ENCODE measurements at regions not wholly inside any gene's neighbourhood (a gene's known extent, or its start where the extent isn't known, plus 50 kb on each side); places are given as distances from the start of the nearest gene placed in this dataset.

GRCh38 chr4:117334451-117335188, 249.2 kb upstream of the TRAM1L1 start:
- no peak for TF ChIP-seq JUND (IDR thresholded peaks at IDR 0.05; ENCODE audit: low read depth)
- in situ Hi-C loops (cut with HindIII; ENCODE audit: low pct_unique_long_range_greater_than_20kb, low sequenced_read_pairs), result no loop called here
- no peak for DNase-seq (ENCODE audit: low read depth in 1 of 2, low spot score in 1 of 2)

DNA sequence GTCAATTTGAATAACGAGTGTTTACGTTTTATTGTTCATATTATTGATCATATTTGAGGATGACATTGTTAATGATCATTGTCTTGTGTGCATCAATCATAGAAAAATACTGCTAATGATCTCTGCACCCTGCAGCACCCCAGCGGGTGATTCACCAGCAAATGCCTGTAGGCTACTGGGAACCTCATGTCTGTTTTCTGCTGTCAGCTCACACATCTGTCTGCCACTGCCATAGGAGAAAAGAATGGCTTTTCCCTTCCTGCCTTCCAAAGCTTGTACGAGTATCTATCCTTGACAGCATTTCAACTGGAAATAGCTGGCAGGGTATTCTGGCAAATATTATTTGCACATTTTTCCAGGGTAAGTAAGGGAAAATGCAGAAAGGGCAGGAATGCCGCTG, 272.1 kb upstream of the TRAM1L1 start:
- in situ Hi-C loops (cut with HindIII; ENCODE audit: low pct_unique_long_range_greater_than_20kb, low sequenced_read_pairs), result no loop called here
- no peak for TF ChIP-seq JUND (IDR thresholded peaks at IDR 0.05; ENCODE audit: low read depth)
- no peak for DNase-seq (ENCODE audit: low read depth in 1 of 2, low spot score in 1 of 2)

DNA sequence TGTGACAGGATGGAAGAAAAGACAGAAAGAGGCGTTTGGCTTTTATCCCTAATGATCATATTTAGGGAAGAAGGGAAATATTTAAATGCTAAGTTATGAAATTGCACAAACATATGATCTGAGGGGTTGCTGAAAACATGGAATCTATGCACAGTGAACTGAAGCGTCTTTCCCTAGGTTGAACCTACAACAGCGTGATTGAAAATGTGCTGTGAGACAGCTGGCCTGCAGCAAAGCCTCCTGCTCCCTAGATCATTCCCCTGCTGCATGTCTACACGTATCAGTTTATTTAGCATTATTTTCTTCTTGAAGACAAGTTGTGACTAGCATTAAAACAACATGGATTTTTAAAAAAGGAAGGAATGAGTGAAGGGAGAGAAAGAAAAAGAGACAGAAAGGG, 272.5 kb upstream of the TRAM1L1 start:
- DNase-seq (ENCODE audit: low read depth in 1 of 2, low spot score in 1 of 2), result no peak
- in situ Hi-C loops (cut with HindIII; ENCODE audit: low pct_unique_long_range_greater_than_20kb, low sequenced_read_pairs), result no loop called here
- no peak for TF ChIP-seq JUND (IDR thresholded peaks at IDR 0.05; ENCODE audit: low read depth)

DNA sequence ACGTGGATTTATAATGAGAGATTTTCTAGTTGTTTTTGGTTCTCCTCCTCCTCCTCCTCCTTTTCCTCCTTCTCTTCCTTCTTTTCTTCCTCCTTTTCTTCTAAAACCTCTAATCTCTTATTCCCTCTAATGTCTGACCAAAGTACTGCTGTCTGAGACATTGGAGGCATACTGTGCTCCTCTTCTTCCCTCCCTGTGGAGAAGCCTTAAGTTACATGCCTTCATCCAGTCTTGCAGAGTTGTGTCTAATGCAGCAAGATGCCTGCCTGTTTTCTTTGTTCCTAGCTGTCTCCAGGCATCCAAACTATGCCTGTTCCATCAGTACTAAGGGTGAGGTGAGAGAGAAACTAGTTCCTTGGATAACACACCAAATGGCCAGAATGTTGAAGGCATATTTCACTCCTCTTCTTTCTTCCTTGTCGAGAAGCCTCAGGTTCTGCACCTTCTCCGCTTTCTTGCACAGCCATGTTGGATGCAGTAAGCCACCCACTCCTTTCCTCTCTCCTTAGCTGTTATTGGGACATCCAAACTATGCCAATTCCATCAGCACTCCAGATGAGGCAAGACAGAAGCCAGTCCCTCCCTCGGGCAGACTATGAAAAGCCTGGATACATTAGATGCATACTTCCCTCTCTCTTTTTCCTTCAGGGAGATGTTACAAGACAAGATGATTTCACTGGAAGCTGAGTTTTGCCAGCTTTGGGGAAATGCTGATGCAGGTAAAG, 285.7 kb upstream of the TRAM1L1 start:
- no peak for DNase-seq (ENCODE audit: low read depth in 1 of 2, low spot score in 1 of 2)
- no peak for TF ChIP-seq JUND (IDR thresholded peaks at IDR 0.05; ENCODE audit: low read depth)
- in situ Hi-C loops (cut with HindIII; ENCODE audit: low pct_unique_long_range_greater_than_20kb, low sequenced_read_pairs), result no loop called here

- no peak for TF ChIP-seq JUND (IDR thresholded peaks at IDR 0.05; ENCODE audit: low read depth)
- in situ Hi-C loops (cut with HindIII; ENCODE audit: low pct_unique_long_range_greater_than_20kb, low sequenced_read_pairs), result no loop called here
- no peak for DNase-seq (ENCODE audit: low read depth in 1 of 2, low spot score in 1 of 2)
Measured at GRCh38 chr4:117375101-117375500, 289.7 kb upstream of the TRAM1L1 start.

GRCh38 chr4:117376692-117377091, 291.3 kb upstream of the TRAM1L1 start:
- TF ChIP-seq JUND (IDR thresholded peaks at IDR 0.05; ENCODE audit: low read depth), result no peak
- in situ Hi-C loops (cut with HindIII; ENCODE audit: low pct_unique_long_range_greater_than_20kb, low sequenced_read_pairs), result no loop called here
- DNase-seq (ENCODE audit: low read depth in 1 of 2, low spot score in 1 of 2), result no peak

DNA sequence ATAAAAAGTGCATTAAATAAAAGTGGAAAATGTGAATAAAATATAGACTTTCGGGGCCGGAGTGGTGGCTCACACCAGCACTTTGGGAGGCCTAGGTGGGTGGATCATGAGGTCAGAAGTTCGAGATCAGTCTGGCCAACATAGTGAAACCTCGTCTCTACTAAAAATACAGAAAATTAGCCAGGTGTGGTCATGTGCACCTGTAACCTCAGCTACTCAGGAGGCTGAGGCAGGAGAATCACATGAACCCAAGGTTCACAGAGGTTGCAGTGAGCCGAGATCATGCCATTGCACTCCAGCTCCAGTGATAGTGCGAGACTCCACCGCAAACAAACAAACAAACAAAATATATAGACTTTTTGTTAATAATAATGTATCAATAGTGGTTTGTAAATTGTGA, 293.6 kb upstream of the TRAM1L1 start:
- in situ Hi-C loops (cut with HindIII; ENCODE audit: low pct_unique_long_range_greater_than_20kb, low sequenced_read_pairs), result no loop called here
- no peak for DNase-seq (ENCODE audit: low read depth in 1 of 2, low spot score in 1 of 2)
- TF ChIP-seq JUND (IDR thresholded peaks at IDR 0.05; ENCODE audit: low read depth), result no peak

- in situ Hi-C loops (cut with HindIII; ENCODE audit: low pct_unique_long_range_greater_than_20kb, low sequenced_read_pairs), result no loop called here
- no peak for DNase-seq (ENCODE audit: low read depth in 1 of 2, low spot score in 1 of 2)
- no peak for TF ChIP-seq JUND (IDR thresholded peaks at IDR 0.05; ENCODE audit: low read depth)
Measured at GRCh38 chr4:117383468-117383867, 298.1 kb upstream of the TRAM1L1 start.

DNA sequence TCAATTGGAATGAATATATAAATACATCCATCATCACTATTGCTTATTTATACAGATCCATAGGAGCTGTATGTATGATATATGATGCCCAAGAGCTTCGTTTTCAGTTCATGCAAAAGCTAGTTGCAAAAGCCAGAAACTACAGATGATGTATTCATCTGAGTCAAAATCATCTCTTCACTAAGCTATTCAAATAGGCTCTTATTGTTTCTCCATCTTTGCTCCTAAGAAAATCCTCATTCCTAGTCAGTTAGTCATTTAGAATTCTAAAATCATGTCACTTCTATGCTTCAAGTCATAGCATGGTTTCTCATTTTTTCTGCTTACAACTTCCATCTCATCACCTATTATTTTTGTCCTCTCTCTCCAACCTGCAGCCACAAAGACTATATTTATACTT, 300.1 kb upstream of the TRAM1L1 start:
- TF ChIP-seq JUND (IDR thresholded peaks at IDR 0.05; ENCODE audit: low read depth), result no peak
- in situ Hi-C loops (cut with HindIII; ENCODE audit: low pct_unique_long_range_greater_than_20kb, low sequenced_read_pairs), result no loop called here
- DNase-seq (ENCODE audit: low read depth in 1 of 2, low spot score in 1 of 2), result no peak

- in situ Hi-C loops (cut with HindIII; ENCODE audit: low pct_unique_long_range_greater_than_20kb, low sequenced_read_pairs), result no loop called here
- DNase-seq (ENCODE audit: low read depth in 1 of 2, low spot score in 1 of 2), result no peak
- TF ChIP-seq JUND (IDR thresholded peaks at IDR 0.05; ENCODE audit: low read depth), result no peak
Measured at GRCh38 chr4:117387072-117387471, 301.7 kb upstream of the TRAM1L1 start.

GRCh38 chr4:117400039-117400835, 314.9 kb upstream of the TRAM1L1 start:
- TF ChIP-seq JUND (IDR thresholded peaks at IDR 0.05; ENCODE audit: low read depth), result no peak
- peak in 1 of 2 experiments; percentile 2 for DNase-seq (ENCODE audit: low read depth in 1 of 2, low spot score in 1 of 2)
- in situ Hi-C loops (cut with HindIII; ENCODE audit: low pct_unique_long_range_greater_than_20kb, low sequenced_read_pairs), result no loop called here

DNA sequence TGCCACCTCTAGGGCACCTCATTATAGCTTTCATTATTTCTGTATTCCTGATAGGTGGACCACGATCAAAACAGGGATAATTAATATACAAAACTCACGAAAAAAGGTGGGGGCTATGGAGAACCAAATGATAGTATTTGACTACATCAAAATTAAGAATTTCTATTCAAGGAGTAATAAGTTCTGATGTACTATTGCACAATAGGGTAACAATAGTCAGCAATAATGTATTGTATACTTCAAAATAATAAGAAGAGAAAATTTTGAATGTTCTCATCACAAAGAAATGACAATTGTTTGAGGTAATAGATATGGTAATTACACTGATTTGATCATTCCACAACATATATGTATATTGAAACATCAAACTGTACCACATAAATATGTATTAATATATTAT, 327.3 kb upstream of the TRAM1L1 start:
- in situ Hi-C loops (cut with HindIII; ENCODE audit: low pct_unique_long_range_greater_than_20kb, low sequenced_read_pairs), result no loop called here
- no peak for TF ChIP-seq JUND (IDR thresholded peaks at IDR 0.05; ENCODE audit: low read depth)

DNA sequence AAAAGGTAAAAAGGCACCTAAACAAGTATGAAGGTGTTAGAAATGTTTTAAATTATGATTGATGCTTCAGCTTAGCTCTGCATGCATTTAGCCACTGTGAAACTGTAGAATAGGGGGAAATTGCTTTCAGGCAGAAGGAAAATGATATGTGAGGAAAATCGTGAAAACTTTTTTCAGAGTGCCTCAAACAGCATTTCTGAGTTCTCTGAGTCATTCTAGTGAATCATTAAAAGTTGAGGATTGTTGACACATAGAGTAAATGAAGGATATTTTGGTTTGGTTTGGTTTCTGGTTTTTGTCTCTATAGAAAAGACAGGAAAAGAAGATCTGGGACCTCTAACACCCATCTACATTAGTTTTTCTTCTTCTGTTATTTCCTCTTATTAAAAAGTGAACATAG, 332.5 kb upstream of the TRAM1L1 start:
- TF ChIP-seq JUND (IDR thresholded peaks at IDR 0.05; ENCODE audit: low read depth), result no peak
- no peak for DNase-seq (ENCODE audit: low read depth in 1 of 2, low spot score in 1 of 2)
- in situ Hi-C loops (cut with HindIII; ENCODE audit: low pct_unique_long_range_greater_than_20kb, low sequenced_read_pairs), result no loop called here

More for the DNA sequence above, 327.3 kb upstream of the TRAM1L1 start:
- DNase-seq (ENCODE audit: low read depth in 1 of 2, low spot score in 1 of 2), result no peak
